MCF 10A (cell line): ENCODE measurements at regions not wholly inside any gene's neighbourhood (a gene's known extent, or its start where the extent isn't known, plus 50 kb on each side); places are given as distances from the start of the nearest gene placed in this dataset.

Experiments used
- BruUV-seq: library from RNA; stranded (reverse); fragments of 400-500 nt; replicated peaks from 2 replicates; lab custom pipeline; 2021; lab: Mats Ljungman, UMichigan
- CTCF ChIA-PET: fragments of 300-600 bp; sonication (Branson Sonifier 250); formaldehyde crosslinking; extraction: SDS; loops from one replicate; lab custom pipeline; 2021; ENCODE audit warnings: antibody characterized with exemption, inconsistent platforms; lab: Yijun Ruan, JAX
- POLR2A ChIA-PET: fragments of 300-600, 350-650 bp; sonication (Branson Sonifier 250); formaldehyde crosslinking; extraction: SDS; loops from one replicate; lab custom pipeline; 2020; ENCODE audit warnings: antibody characterized with exemption, inconsistent platforms; lab: Yijun Ruan, JAX
- DNase-seq: peaks from one replicate; pipeline ENCODE4 v3.0.0-alpha.2; 2018; ENCODE audit not compliant: unreplicated experiment
- H3K27ac Mint-ChIP-seq: one replicate; pipeline ENCODE4 v1.8.0; 2022; ENCODE audit warnings: mild to moderate bottlenecking, low read depth, mixed read lengths; ENCODE audit not compliant: unreplicated experiment
- H3K27me3 Mint-ChIP-seq: one replicate; pipeline ENCODE4 v1.8.0; 2022; ENCODE audit warnings: mixed read lengths; ENCODE audit not compliant: insufficient read depth, unreplicated experiment
- H3K36me3 Mint-ChIP-seq: one replicate; pipeline ENCODE4 v1.8.0; 2022; ENCODE audit warnings: mild to moderate bottlenecking, moderate library complexity, mixed read lengths; ENCODE audit not compliant: insufficient read depth, unreplicated experiment
- H3K4me1 Mint-ChIP-seq: one replicate; pipeline ENCODE4 v1.8.0; 2022; ENCODE audit warnings: mixed read lengths; ENCODE audit not compliant: insufficient read depth, unreplicated experiment
- H3K4me3 Mint-ChIP-seq: one replicate; pipeline ENCODE4 v1.8.0; 2022; ENCODE audit warnings: mild to moderate bottlenecking, moderate library complexity, mixed read lengths; ENCODE audit not compliant: unreplicated experiment
- H3K9me3 Mint-ChIP-seq: one replicate; pipeline ENCODE4 v1.8.0; 2022; ENCODE audit warnings: mixed read lengths; ENCODE audit not compliant: unreplicated experiment
- CTCF ChIP-seq: fragments of 200-600 bp; IDR thresholded peaks from one replicate; pipeline ENCODE4 v1.8.0; 2022; ENCODE audit warnings: antibody characterized with exemption, mild to moderate bottlenecking; ENCODE audit not compliant: unreplicated experiment
- intact Hi-C: fragments of 100-400 bp; cut with micrococcal nuclease; formaldehyde crosslinking; loops from 2 replicates; pipeline ENCODE4 v1.14.1; 2022

GRCh38 chr2:59694176-59694575 lies 859.3 kb downstream of the BCL11A start:
- intact Hi-C loops: no loop called here
- ChIA-PET POLR2A (no interaction called here), CTCF (interaction anchor here (0.6 kb wide), 1 partner anchor 979 kb away, joined by 3 read pairs; no protein-coding TSS in a partner anchor)
- no TSS peak for BruUV-seq
- no peak for DNase-seq
- Mint-ChIP-seq H3K27ac (no peak overlapping the region), H3K9me3 (peaks cover 10% of the 10 kb centered on the region), H3K27me3 (no peaks in the 10 kb centered on the region), H3K4me1 (peaks cover 5% of the 10 kb centered on the region), H3K36me3 (no peaks in the 10 kb centered on the region), H3K4me3 (no peak overlapping the region)
- TF ChIP-seq CTCF: no peak

GRCh38 chr2:59693231-59693959 lies 860.1 kb downstream of the BCL11A start:
- no peaks in the 10 kb centered on the region for H3K36me3 Mint-ChIP-seq
- BruUV-seq: no TSS peak

GRCh38 chr2:59691518-59692190 lies 861.8 kb downstream of the BCL11A start:
- intact Hi-C loops: no loop called here
- no TSS peak for BruUV-seq
- Mint-ChIP-seq H3K27me3 (no peaks in the 10 kb centered on the region), H3K9me3 (peaks cover 15% of the 10 kb centered on the region), H3K4me1 (peaks cover 5% of the 10 kb centered on the region), H3K4me3 (no peak overlapping the region), H3K27ac (no peak overlapping the region), H3K36me3 (no peaks in the 10 kb centered on the region)
- ChIA-PET POLR2A (interaction anchor here (0.7 to 0.9 kb wide), 2 partner anchors 69 to 522 kb away, joined by 3 read pairs; no protein-coding TSS in a partner anchor), CTCF (interaction anchor here (0.7 kb wide), 2 partner anchors 59 to 1629 kb away, joined by 3 to 4 read pairs; no protein-coding TSS in a partner anchor)
- no peak for TF ChIP-seq CTCF
- DNase-seq: peak; percentile 62

More at GRCh38 chr2:59693231-59693959, 860.1 kb downstream of the BCL11A start:
- H3K4me1 Mint-ChIP-seq: peaks cover 5% of the 10 kb centered on the region
- ChIA-PET POLR2A (no interaction called here), CTCF (interaction anchor here (0.6 kb wide), 1 partner anchor 980 kb away, joined by 3 read pairs; no protein-coding TSS in a partner anchor)
- H3K27me3 Mint-ChIP-seq: no peaks in the 10 kb centered on the region
- no peak overlapping the region for H3K27ac Mint-ChIP-seq
- no peak overlapping the region for H3K4me3 Mint-ChIP-seq
- DNase-seq: no peak
- intact Hi-C loops: no loop called here
- peaks cover 10% of the 10 kb centered on the region for H3K9me3 Mint-ChIP-seq
- TF ChIP-seq CTCF: no peak

GRCh38 chr2:59690849-59691248 lies 862.6 kb downstream of the BCL11A start:
- Mint-ChIP-seq H3K4me1 (peaks cover 5% of the 10 kb centered on the region), H3K27ac (no peak overlapping the region), H3K27me3 (no peaks in the 10 kb centered on the region), H3K36me3 (no peaks in the 10 kb centered on the region), H3K9me3 (peaks cover 18% of the 10 kb centered on the region), H3K4me3 (no peak overlapping the region)
- no peak for DNase-seq
- TF ChIP-seq CTCF: no peak
- ChIA-PET CTCF (interaction anchor here (0.6 to 0.7 kb wide), 2 partner anchors 444 to 1628 kb away, joined by 3 to 4 read pairs; no protein-coding TSS in a partner anchor), POLR2A (interaction anchor here (0.7 kb wide), 1 partner anchor 523 kb away, joined by 3 read pairs; no protein-coding TSS in a partner anchor)
- intact Hi-C loops: no loop called here
- BruUV-seq: no TSS peak
